Naive thymus-derived CD4-positive, alpha-beta T cell (primary cell): ENCODE measurements at regions not wholly inside any gene's neighbourhood (a gene's known extent, or its start where the extent isn't known, plus 50 kb on each side); places are given as distances from the start of the nearest gene placed in this dataset.
A peak's percentile ranks its signal among the peaks of the same experiment; 100 is the strongest.

Experiments used
- ATAC-seq: fragments of 150-1000 bp; cut with Tn5 transposase; 2 replicates; pipeline ENCODE4 v1.10.0; 2021; ENCODE audit warnings: mild to moderate bottlenecking, moderate library complexity
- CTCF ChIA-PET: fragments of 350-600 bp; sonication (Branson Sonifier 250); formaldehyde crosslinking; loops from one replicate; lab custom pipeline; 2021; ENCODE audit warnings: antibody characterized with exemption; lab: Charles Lee
- POLR2A ChIA-PET: fragments of 350-600 bp; sonication (Branson Sonifier 250); formaldehyde crosslinking; loops from one replicate; lab custom pipeline; 2021; ENCODE audit warnings: antibody characterized with exemption, inconsistent platforms; lab: Charles Lee
- DNase-seq, 9 donors: peaks; one replicate each; pipeline versions ENCODE4 v3.0.0 to v3.0.0-alpha.2; 2020 to 2022; ENCODE audit warnings: mixed read lengths in 1 of 9
- H3K27ac ChIP-seq: one replicate; pipeline ENCODE4 v1.7.0; 2013; ENCODE audit warnings: mild to moderate bottlenecking, low read depth, low read length, moderate library complexity
- H3K27me3 ChIP-seq, 2 donors: one replicate each; pipeline ENCODE4 v1.7.0; 2013; ENCODE audit warnings: low read length in 2 of 2, mild to moderate bottlenecking in 2 of 2, moderate library complexity in 2 of 2; ENCODE audit not compliant: control insufficient read depth in 2 of 2, insufficient read depth in 2 of 2
- H3K36me3 ChIP-seq, 3 experiments: 1 replicate in 2 of 3; 2 replicates in 1 of 3; pipeline ENCODE4 v1.7.0; 2013; ENCODE audit warnings: low read length in 3 of 3, mild to moderate bottlenecking in 3 of 3, moderate library complexity in 1 of 3; ENCODE audit not compliant: insufficient read depth in 3 of 3, control insufficient read depth in 2 of 3
- H3K4me1 ChIP-seq, 2 donors: one replicate each; pipeline ENCODE4 v1.7.0; 2013; ENCODE audit warnings: low read length in 2 of 2, mild to moderate bottlenecking in 2 of 2, moderate library complexity in 1 of 2; ENCODE audit not compliant: control insufficient read depth in 2 of 2, insufficient read depth in 2 of 2
- H3K4me3 ChIP-seq: 2 replicates; pipeline ENCODE4 v1.7.0; 2013; ENCODE audit warnings: mild to moderate bottlenecking, low read length
- H3K9me3 ChIP-seq, 3 experiments: 1 replicate in 2 of 3; 2 replicates in 1 of 3; pipeline ENCODE4 v1.7.0; 2013; ENCODE audit warnings: low read length in 3 of 3; ENCODE audit not compliant: control insufficient read depth in 2 of 3
- H3K27ac Mint-ChIP-seq, 9 donors: one replicate each; pipeline ENCODE4 v1.8.0; 2020 to 2022; ENCODE audit warnings: mixed read lengths in 9 of 9, mild to moderate bottlenecking in 8 of 9, moderate library complexity in 5 of 9, inconsistent platforms in 2 of 9
- H3K27me3 Mint-ChIP-seq, 5 donors: one replicate each; pipeline ENCODE4 v1.8.0; 2021 to 2022; ENCODE audit warnings: mixed read lengths in 5 of 5, mild to moderate bottlenecking in 1 of 5
- H3K36me3 Mint-ChIP-seq, 5 donors: one replicate each; pipeline ENCODE4 v1.8.0; 2020 to 2022; ENCODE audit warnings: mixed read lengths in 5 of 5, mild to moderate bottlenecking in 3 of 5, inconsistent platforms in 1 of 5
- H3K4me1 Mint-ChIP-seq, 7 donors: one replicate each; pipeline ENCODE4 v1.8.0; 2020 to 2022; ENCODE audit warnings: mixed read lengths in 7 of 7, mild to moderate bottlenecking in 3 of 7, inconsistent platforms in 1 of 7
- H3K4me3 Mint-ChIP-seq, 10 donors: one replicate each; pipeline ENCODE4 v1.8.0; 2020 to 2022; ENCODE audit warnings: mild to moderate bottlenecking in 10 of 10, mixed read lengths in 10 of 10, moderate library complexity in 6 of 10, inconsistent platforms in 2 of 10
- H3K9me3 Mint-ChIP-seq, 11 donors: one replicate each; pipeline ENCODE4 v1.8.0; 2020 to 2022; ENCODE audit warnings: mixed read lengths in 11 of 11, mild to moderate bottlenecking in 4 of 11, inconsistent platforms in 1 of 11, moderate library complexity in 1 of 11
- intact Hi-C, 2 donors: fragments of 100-400 bp; cut with micrococcal nuclease; formaldehyde crosslinking; loops; one replicate each; pipeline ENCODE4 v1.15.1; 2023

DNA sequence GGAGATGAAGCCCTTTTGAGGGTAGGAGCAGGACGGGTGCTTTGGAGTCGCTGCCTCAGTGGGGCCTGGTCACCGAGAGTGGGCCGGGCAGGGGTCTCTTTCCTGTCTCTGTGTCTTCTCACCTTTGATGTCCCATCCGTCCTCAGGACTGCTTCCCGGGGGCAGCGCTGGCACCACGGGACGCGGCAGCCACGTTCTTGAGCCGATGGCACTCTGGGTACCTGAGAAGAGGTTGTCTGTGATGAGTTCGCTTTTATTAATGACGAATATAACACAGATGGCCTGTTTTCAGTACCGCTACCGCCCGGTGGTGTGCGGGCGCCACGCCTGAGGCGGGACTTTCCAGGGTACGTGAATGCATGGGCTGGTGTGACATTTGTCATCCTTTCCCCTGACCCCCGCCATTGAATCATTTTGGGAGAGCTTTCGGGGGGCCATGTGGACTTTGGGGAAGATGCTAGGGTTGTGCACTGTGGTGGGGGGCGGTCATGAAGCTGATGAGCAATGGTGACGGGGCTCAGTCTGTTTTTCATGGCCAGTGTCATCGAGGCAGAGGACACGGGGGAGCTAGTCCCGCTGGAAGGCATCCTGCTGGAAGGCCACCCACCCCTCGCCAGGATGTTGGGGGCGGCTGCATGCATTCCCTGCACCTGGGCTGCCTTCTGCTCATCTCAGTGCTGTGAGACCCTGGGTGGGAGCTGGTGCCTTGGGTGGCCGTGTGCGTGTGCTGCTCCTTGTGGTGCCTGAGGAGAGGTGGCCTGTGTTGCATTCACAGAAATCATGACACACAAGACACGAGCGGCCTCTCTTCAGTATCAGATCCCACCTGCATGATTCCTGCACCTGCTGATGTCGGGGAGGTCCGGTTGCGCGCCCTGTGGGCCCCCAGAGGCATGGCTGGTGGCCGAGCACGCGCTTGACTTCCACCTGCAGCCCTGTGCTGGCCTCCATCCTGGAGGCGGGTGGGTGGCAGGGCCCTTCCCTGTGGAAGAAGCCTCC, 162.5 kb upstream of the RTL1 start:
- no peak for ATAC-seq
- Histone ChIP-seq H3K9me3 (no peaks in the 10 kb centered on the region), H3K4me1 (no peaks in the 10 kb centered on the region), H3K36me3 (no peaks in the 10 kb centered on the region), H3K4me3 (no peak overlapping the region), H3K27ac (no peak overlapping the region), H3K27me3 (no peaks in the 10 kb centered on the region)
- ChIA-PET POLR2A (no interaction called here), CTCF (no interaction called here)
- peaks cover 0 to 4% (median 0%) of the 10 kb centered on the region in 7 donors for H3K4me1 Mint-ChIP-seq
- peaks cover 0 to 28% (median 14%) of the 10 kb centered on the region in 5 donors for H3K27me3 Mint-ChIP-seq
- H3K4me3 Mint-ChIP-seq, result no peak overlapping the region
- intact Hi-C loops, result no loop called here
- no peak for DNase-seq
- no peak overlapping the region for H3K27ac Mint-ChIP-seq
- no peaks in the 10 kb centered on the region for H3K36me3 Mint-ChIP-seq
- peaks cover 0 to 2% (median 0%) of the 10 kb centered on the region in 11 donors for H3K9me3 Mint-ChIP-seq

- Histone ChIP-seq H3K4me3 (no peak overlapping the region), H3K27me3 (no peaks in the 10 kb centered on the region), H3K4me1 (no peaks in the 10 kb centered on the region), H3K36me3 (no peaks in the 10 kb centered on the region), H3K27ac (no peak overlapping the region), H3K9me3 (no peaks in the 10 kb centered on the region)
- Mint-ChIP-seq H3K27ac (no peak overlapping the region), H3K4me3 (no peak overlapping the region), H3K9me3 (no peaks in the 10 kb centered on the region), H3K27me3 (peaks cover 0 to 28% (median 15%) of the 10 kb centered on the region in 5 donors), H3K36me3 (no peaks in the 10 kb centered on the region), H3K4me1 (peaks cover 0 to 4% (median 0%) of the 10 kb centered on the region in 7 donors)
- intact Hi-C loops, result no loop called here
- ATAC-seq (no peak), DNase-seq (no peak)
- ChIA-PET POLR2A (no interaction called here), CTCF (no interaction called here)
Measured at GRCh38 chr14:101066826-101067510, 163.4 kb upstream of the RTL1 start.

- no peaks in the 10 kb centered on the region for H3K36me3 Mint-ChIP-seq
- no peak for ATAC-seq
- no peak overlapping the region for H3K4me3 Mint-ChIP-seq
- POLR2A ChIA-PET, result interaction anchor here (0.8 kb wide), 1 partner anchor 758 kb away, joined by 3 read pairs; no protein-coding TSS in a partner anchor
- Histone ChIP-seq H3K4me1 (no peaks in the 10 kb centered on the region), H3K9me3 (no peaks in the 10 kb centered on the region), H3K27me3 (no peaks in the 10 kb centered on the region), H3K4me3 (no peak overlapping the region), H3K36me3 (no peaks in the 10 kb centered on the region), H3K27ac (no peak overlapping the region)
- H3K9me3 Mint-ChIP-seq, result no peaks in the 10 kb centered on the region
- H3K27ac Mint-ChIP-seq, result no peak overlapping the region
- peaks cover 0 to 4% (median 0%) of the 10 kb centered on the region in 7 donors for H3K4me1 Mint-ChIP-seq
- peak in 2 of 9 donors; percentile 3 to 7 for DNase-seq
- H3K27me3 Mint-ChIP-seq, result peaks cover 0 to 20% (median 11%) of the 10 kb centered on the region in 5 donors
- CTCF ChIA-PET, result no interaction called here
- intact Hi-C loops, result no loop called here
Measured at GRCh38 chr14:101068313-101069227, 165.0 kb upstream of the RTL1 start.

GRCh38 chr14:101069228-101069549, 165.7 kb upstream of the RTL1 start:
- H3K36me3 Mint-ChIP-seq, result no peaks in the 10 kb centered on the region
- no peak overlapping the region for H3K4me3 Mint-ChIP-seq
- Histone ChIP-seq H3K27ac (no peak overlapping the region), H3K4me1 (no peaks in the 10 kb centered on the region), H3K4me3 (no peak overlapping the region), H3K9me3 (no peaks in the 10 kb centered on the region), H3K27me3 (no peaks in the 10 kb centered on the region), H3K36me3 (no peaks in the 10 kb centered on the region)
- DNase-seq (no peak), ATAC-seq (no peak)
- intact Hi-C loops, result no loop called here
- H3K27me3 Mint-ChIP-seq, result peaks cover 0 to 20% (median 11%) of the 10 kb centered on the region in 5 donors
- CTCF ChIA-PET, result no interaction called here
- H3K27ac Mint-ChIP-seq, result no peak overlapping the region
- peaks cover 0 to 4% (median 0%) of the 10 kb centered on the region in 7 donors for H3K4me1 Mint-ChIP-seq
- H3K9me3 Mint-ChIP-seq, result no peaks in the 10 kb centered on the region
- POLR2A ChIA-PET, result interaction anchor here (0.8 kb wide), 1 partner anchor 759 kb away, joined by 3 read pairs; no protein-coding TSS in a partner anchor

GRCh38 chr14:101069666-101070362, 166.3 kb upstream of the RTL1 start:
- Mint-ChIP-seq H3K4me1 (peaks cover 0 to 4% (median 0%) of the 10 kb centered on the region in 7 donors), H3K27me3 (peaks cover 0 to 22% (median 11%) of the 10 kb centered on the region in 5 donors), H3K9me3 (no peaks in the 10 kb centered on the region), H3K4me3 (no peak overlapping the region), H3K27ac (no peak overlapping the region), H3K36me3 (no peaks in the 10 kb centered on the region)
- no peak for ATAC-seq
- H3K9me3 ChIP-seq, result no peaks in the 10 kb centered on the region
- no peak overlapping the region for H3K4me3 ChIP-seq
- intact Hi-C loops, result no loop called here
- POLR2A ChIA-PET, result interaction anchor here (0.8 kb wide), 1 partner anchor 760 kb away, joined by 3 read pairs; no protein-coding TSS in a partner anchor
- H3K36me3 ChIP-seq, result no peaks in the 10 kb centered on the region
- H3K27ac ChIP-seq, result no peak overlapping the region
- no peaks in the 10 kb centered on the region for H3K4me1 ChIP-seq
- no peaks in the 10 kb centered on the region for H3K27me3 ChIP-seq
- DNase-seq, result peak in 2 of 9 donors; percentile 2 to 3
- CTCF ChIA-PET, result no interaction called here
